Mucosa of gallbladder (tissue), 1 donor: ENCODE measurements at regions not wholly inside any gene's neighbourhood (a gene's known extent, or its start where the extent isn't known, plus 50 kb on each side); places are given as distances from the start of the nearest gene placed in this dataset.

Experiments
- DNase-seq: peaks from one replicate; pipeline ENCODE4 v3.0.0-alpha.2; 2020; ENCODE audit warnings: low spot score
- donor health status: DM: no; HTN: no; CAD: no.

GRCh38 chr6:154885214-154885613, 109.9 kb upstream of the TIAM2 start:
- no peak for DNase-seq

- no peak for DNase-seq
These were observed 109.1 kb upstream of the TIAM2 start for GRCh38 chr6:154886016-154886415.

DNA sequence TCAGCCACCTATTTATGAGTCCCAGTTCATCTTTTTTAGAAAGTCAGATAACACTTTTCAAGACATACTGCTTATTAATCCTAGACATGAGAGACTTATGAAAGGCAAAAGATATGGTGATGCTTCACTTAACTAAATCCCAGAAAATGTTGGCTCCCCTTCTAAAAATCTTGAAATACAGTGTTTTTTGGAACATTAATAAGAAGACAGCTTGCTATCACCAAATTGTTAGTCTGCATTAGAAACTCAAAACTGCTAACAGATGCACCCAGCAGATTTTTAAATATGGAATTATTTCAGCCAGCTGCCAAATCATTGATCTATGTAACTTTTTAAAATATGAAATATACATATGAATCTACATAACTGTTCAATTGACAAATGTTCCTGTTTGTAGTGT, 108.6 kb upstream of the TIAM2 start:
- no peak for DNase-seq

DNA sequence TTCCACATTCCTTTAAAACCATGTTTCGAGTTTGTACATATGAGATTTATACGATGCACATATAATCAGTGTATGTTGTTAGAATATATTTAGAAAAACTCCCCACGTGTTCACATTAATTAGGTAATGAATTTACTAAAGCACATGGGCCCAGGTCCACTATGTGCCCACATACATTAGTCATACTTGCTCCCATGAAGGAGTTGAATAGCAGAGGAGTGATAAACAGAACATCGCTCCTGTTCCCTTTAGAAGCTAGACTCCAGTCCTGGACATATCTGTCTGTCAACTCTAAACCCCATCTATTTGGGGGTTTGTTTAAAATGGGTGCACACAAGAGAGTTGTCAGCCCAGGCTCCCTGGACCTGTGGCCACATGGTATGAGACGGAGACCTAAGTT, 108.1 kb upstream of the TIAM2 start:
- no peak for DNase-seq

- DNase-seq = no peak
These were observed 106.5 kb upstream of the TIAM2 start for GRCh38 chr6:154888421-154889295.

- DNase-seq = no peak
These were observed 104.2 kb upstream of the TIAM2 start for GRCh38 chr6:154890874-154891273.

DNA sequence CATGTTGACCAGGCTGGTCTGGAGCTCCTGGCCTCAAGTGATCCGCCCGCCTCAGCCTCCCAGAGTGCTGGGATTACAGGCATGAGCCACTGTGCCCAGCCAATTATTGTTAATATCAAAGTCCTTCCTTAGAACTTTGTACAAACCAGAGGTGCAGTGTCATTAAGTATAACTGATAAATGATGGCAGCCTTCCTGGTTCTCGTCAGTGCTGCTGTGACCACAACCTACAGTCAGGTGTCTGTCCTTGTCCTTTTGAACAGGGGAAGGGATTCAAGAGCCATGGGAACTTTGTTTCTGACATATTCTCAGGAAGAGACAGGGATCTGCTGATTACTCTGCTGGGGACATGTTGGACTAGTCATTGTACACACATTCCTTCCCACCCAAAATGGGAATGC, 103.2 kb upstream of the TIAM2 start:
- DNase-seq = peak; percentile 48

- no peak for DNase-seq
These were observed 101.2 kb upstream of the TIAM2 start for GRCh38 chr6:154893917-154894316.

GRCh38 chr6:154894902-154895301, 100.2 kb upstream of the TIAM2 start:
- no peak for DNase-seq

DNA sequence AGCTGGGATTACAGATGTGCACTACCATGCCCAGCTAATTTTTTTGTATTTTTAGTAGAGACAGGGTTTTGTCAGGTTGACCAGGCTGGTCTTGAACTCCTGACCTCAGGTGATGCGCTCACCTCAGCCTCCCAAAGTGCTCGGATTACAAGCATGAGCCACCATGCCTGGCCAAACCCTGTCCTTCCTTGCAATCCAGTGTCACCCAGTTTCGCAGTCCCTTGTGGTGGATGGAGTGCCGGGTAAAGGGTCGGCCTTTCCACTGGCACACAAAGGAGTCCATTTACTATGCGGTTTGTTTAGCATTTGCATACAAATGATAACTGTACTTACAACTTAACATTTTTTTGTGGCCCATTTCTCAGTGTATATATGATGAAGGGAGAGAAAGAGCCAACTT, 99.3 kb upstream of the TIAM2 start:
- DNase-seq = no peak

DNA sequence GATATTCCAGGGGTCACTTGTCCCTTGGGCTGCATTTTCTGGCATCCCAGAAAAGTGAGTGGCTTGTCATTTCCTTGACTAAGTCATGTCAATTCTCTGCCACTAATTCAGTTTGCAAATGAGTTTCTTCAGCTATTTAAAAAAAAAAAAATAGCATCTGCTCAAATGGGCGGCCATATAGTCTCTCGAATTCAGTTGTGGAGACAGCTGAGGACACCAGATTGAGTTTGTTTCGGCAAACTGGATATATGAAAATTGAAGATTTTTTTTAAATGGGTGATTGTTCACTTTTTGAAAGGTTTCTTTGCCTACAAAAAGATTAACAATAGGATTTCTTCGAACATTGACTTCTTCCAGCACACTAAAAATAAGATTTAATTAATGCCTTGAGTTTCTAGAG, 96.3 kb upstream of the TIAM2 start:
- no peak for DNase-seq

- no peak for DNase-seq
These were observed 95.2 kb upstream of the TIAM2 start for GRCh38 chr6:154899824-154900463.

DNA sequence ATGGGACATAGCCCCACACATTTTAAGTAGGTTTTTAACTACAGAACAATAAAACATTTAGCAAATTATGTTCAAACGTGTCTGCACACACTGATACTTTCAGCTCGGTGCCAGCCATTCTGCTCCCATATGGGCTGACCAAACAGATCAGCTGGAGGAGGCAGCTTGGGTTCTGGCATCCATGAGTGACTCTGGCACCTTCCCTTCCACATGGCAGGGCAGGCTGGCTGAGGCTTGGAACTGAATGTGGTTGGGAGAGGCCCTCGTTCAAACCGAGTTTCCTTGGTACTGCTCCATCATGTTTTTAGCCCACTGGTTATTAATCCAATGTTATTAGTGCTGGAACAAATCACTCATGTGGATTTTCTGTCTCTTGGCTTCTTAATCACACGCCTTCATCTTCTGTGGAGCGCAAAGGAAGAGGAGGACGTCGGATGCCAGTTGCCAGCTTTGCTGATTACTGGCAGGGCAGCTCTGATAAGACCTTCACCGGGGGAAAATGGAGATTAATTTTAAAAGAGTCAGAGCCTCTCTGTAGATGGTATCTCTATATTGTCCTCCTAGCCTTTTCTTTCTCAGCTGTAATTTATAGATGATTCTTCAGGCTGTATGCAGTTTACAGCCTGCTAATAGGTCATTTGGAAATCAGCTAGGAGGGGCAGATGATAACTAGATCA, 93.1 kb upstream of the TIAM2 start:
- no peak for DNase-seq

DNA sequence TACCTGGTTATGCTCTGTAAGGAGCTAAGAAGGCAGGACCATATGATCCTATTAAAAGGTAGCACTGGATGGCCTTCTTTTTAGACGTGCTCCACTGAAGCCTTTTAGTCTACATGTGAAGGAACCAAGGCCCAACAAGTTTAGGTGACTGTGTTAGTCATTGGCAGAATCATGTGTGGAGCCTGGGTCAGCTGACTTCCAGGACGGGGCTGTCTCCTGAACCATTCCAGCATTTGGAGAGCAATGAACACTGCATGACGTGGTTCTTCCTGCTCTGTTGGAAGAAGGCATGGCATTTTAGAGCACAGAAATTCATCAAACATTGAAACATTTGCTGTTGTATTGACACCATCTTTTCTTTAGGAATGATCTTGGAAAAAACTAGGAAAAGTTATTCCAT, 87.8 kb upstream of the TIAM2 start:
- DNase-seq = no peak

DNA sequence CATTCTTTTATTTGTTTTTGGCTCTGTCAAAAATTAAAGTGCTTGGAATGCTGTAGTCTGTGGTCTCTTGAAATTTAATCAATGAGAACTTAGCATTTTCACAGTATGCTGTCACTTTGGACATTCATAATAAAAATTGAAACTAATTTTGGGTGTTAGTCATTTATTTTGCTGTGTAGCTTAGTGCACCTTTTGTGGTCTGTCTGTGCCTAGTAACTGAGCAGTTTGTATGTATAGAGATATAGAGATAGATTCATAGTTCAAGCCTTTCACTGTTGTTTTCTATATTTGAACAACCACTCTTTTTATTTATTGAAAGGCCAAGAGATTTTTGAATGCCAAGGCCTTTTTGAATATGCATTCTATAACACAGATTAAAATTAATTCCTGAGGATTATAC, 86.4 kb upstream of the TIAM2 start:
- no peak for DNase-seq

DNA sequence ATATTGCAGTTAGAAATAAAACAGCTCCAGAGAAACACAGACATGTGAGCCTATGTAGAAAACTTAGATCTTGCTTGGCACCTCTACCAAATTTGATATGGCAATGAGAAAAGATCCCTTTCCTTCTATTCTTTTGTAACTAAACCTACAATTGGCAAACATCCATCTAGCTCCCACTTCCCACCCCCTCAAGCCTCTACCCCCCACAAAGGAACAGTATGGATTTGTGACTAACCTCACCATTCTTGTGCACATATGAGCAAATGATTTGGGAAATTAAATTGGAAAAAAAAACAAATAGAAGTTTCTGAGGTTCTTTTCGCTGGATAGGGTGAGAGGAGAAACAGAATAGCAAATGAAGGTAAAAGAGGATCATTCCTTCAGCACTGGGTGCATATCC, 85.8 kb upstream of the TIAM2 start:
- no peak for DNase-seq

DNA sequence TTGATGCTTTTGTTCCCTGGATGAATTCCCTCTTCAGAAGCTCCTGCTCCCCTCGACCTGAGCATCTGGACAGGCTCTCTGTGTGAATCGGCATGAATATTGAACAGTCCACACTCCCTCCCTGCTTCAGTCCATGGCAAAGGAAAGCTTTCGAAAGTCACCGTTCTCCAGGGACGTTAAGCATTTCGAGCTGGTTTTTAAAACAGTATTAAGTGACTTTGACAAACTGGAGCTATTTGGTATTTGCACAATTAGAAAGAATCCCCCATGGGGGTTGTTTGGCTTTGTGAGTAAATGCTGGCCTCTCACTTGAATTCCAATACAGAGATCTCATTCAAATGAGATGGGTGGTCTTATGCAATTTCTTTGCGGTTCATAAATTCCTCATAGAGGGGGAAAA, 85.3 kb upstream of the TIAM2 start:
- no peak for DNase-seq

- no peak for DNase-seq
These were observed 80.8 kb upstream of the TIAM2 start for GRCh38 chr6:154914288-154914687.

DNA sequence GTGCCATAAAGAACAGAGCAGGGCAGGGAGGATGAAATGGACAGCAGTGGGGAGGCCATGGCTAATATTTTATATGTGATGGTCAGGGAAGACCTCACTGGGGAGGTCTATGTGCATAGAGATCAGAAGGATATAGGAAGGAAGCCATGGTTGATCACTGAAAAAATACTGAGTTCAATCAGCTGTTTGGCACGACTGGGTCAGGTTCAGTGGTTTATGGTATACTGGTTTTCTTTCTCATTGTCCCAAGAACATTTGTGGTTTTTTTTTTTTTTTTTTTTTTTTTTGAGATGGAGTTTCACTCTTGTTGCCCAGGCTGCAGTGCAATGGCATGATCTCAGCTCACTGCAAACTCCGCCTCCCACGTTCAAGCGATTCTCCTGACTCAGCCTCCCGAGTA, 78.3 kb upstream of the TIAM2 start:
- no peak for DNase-seq

GRCh38 chr6:154917941-154918340, 77.2 kb upstream of the TIAM2 start:
- DNase-seq = no peak

DNA sequence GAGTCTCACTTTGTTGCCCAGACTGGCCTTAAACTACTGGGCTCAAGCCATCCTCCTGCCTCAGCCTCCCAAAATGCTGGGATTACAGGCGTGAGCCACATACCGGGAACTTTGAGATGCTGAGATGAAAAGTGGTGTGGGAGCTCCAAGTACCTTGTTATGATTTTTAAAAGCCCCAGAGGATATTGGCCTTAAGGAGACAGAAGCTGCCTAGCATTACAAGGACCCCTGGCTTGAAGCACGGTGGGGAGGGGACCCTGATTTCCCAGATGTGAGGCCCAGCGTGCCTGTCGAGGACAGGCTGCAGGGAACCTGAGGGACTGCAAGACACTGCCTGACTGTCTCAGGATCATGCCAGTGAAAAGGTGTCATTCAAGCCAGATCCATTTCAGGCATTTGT, 75.3 kb upstream of the TIAM2 start:
- no peak for DNase-seq

GRCh38 chr6:154920495-154921200, 74.5 kb upstream of the TIAM2 start:
- no peak for DNase-seq
